ENCODE measurements at regions not wholly inside any gene's neighbourhood (a gene's known extent, or its start where the extent isn't known, plus 50 kb on each side); places are given as distances from the start of the nearest gene placed in this dataset.

GRCh38 chr3:82015241-82015640 is 253.8 kb upstream of the GBE1 start:
- H3K23ac ChIP-seq (ENCODE audit: low read length in 2 of 2), result no peak overlapping the region
- no peak overlapping the region for H3K4me2 ChIP-seq (ENCODE audit: low read length, poor library complexity, severe bottlenecking)
- no peak overlapping the region for H2BK12ac ChIP-seq (ENCODE audit: low read length in 2 of 2)
- H4K8ac ChIP-seq (ENCODE audit: low read length), result no peak overlapping the region
- H2AFZ ChIP-seq (ENCODE audit: low read depth, low read length), result no peak overlapping the region
- H3K27ac ChIP-seq (ENCODE audit: low read length, poor library complexity, severe bottlenecking), result no peak overlapping the region
- no peaks in the 10 kb centered on the region for H3K27me3 ChIP-seq (ENCODE audit: control insufficient read depth in 1 of 2, insufficient read depth in 1 of 2, low read length in 2 of 2)
- H3K4me1 ChIP-seq (ENCODE audit: control insufficient read depth, insufficient read depth, low read depth, low read length), result no peaks in the 10 kb centered on the region
- WGBS, result 57% methylated on average over 1 of the region's 1 CpG
- no peak overlapping the region for H3K4me3 ChIP-seq (ENCODE audit: insufficient read depth in 1 of 2, low read depth in 1 of 2, low read length in 2 of 2)
- H3K4ac ChIP-seq (ENCODE audit: low read depth in 1 of 2, low read length in 2 of 2), result no peak overlapping the region
- H3K79me1 ChIP-seq (replicated peaks; ENCODE audit: low read length, poor library complexity, severe bottlenecking), result no peaks in the 10 kb centered on the region
- H3K18ac ChIP-seq (ENCODE audit: low read depth in 1 of 2, low read length in 2 of 2), result no peak overlapping the region
- H3K14ac ChIP-seq (ENCODE audit: low read length in 2 of 2), result no peak overlapping the region
- no peak overlapping the region for H3K9ac ChIP-seq (ENCODE audit: low read length)
- no peak overlapping the region for H2AK5ac ChIP-seq (ENCODE audit: low read length, severe bottlenecking)
- no peak overlapping the region for H4K91ac ChIP-seq (ENCODE audit: low read length)
- H3K36me3 ChIP-seq (ENCODE audit: control insufficient read depth in 1 of 2, insufficient read depth in 2 of 2, low read depth in 1 of 2, low read length in 2 of 2), result no peaks in the 10 kb centered on the region
- no peaks in the 10 kb centered on the region for H3K9me3 ChIP-seq (ENCODE audit: control insufficient read depth, low read length)
- H2BK15ac ChIP-seq (ENCODE audit: low read depth, poor library complexity, severe bottlenecking), result no peak overlapping the region
- no peak overlapping the region for H2BK5ac ChIP-seq (ENCODE audit: low read depth, low read length, poor library complexity, severe bottlenecking)
- no peak for DNase-seq
- H2BK120ac ChIP-seq (ENCODE audit: low read depth, low read length), result no peak overlapping the region

GRCh38 chr3:82012775-82013174 is 251.3 kb upstream of the GBE1 start:
- Histone ChIP-seq H3K23ac (ENCODE audit: low read length in 2 of 2) (no peak overlapping the region), H3K14ac (ENCODE audit: low read length in 2 of 2) (no peak overlapping the region), H3K4me3 (ENCODE audit: insufficient read depth in 1 of 2, low read depth in 1 of 2, low read length in 2 of 2) (no peak overlapping the region), H4K8ac (ENCODE audit: low read length) (no peak overlapping the region), H3K9me3 (ENCODE audit: control insufficient read depth, low read length) (no peaks in the 10 kb centered on the region), H3K27me3 (ENCODE audit: control insufficient read depth in 1 of 2, insufficient read depth in 1 of 2, low read length in 2 of 2) (no peaks in the 10 kb centered on the region), H3K4me1 (ENCODE audit: control insufficient read depth, insufficient read depth, low read depth, low read length) (no peaks in the 10 kb centered on the region), H2BK12ac (ENCODE audit: low read length in 2 of 2) (no peak overlapping the region), H2BK15ac (ENCODE audit: low read depth, poor library complexity, severe bottlenecking) (no peak overlapping the region), H2BK5ac (ENCODE audit: low read depth, low read length, poor library complexity, severe bottlenecking) (no peak overlapping the region), H4K91ac (ENCODE audit: low read length) (no peak overlapping the region), H3K9ac (ENCODE audit: low read length) (no peak overlapping the region), H3K4me2 (ENCODE audit: low read length, poor library complexity, severe bottlenecking) (no peak overlapping the region), H3K36me3 (ENCODE audit: control insufficient read depth in 1 of 2, insufficient read depth in 2 of 2, low read depth in 1 of 2, low read length in 2 of 2) (no peaks in the 10 kb centered on the region), H2AFZ (ENCODE audit: low read depth, low read length) (no peak overlapping the region), H3K27ac (ENCODE audit: low read length, poor library complexity, severe bottlenecking) (no peak overlapping the region), H2AK5ac (ENCODE audit: low read length, severe bottlenecking) (no peak overlapping the region), H2BK120ac (ENCODE audit: low read depth, low read length) (no peak overlapping the region), H3K4ac (ENCODE audit: low read depth in 1 of 2, low read length in 2 of 2) (no peak overlapping the region), H3K79me1 (replicated peaks; ENCODE audit: low read length, poor library complexity, severe bottlenecking) (no peaks in the 10 kb centered on the region), H3K18ac (ENCODE audit: low read depth in 1 of 2, low read length in 2 of 2) (no peak overlapping the region)
- no peak for DNase-seq

- Histone ChIP-seq H3K27me3 (ENCODE audit: control insufficient read depth in 1 of 2, insufficient read depth in 1 of 2, low read length in 2 of 2) (no peaks in the 10 kb centered on the region), H2BK15ac (ENCODE audit: low read depth, poor library complexity, severe bottlenecking) (no peak overlapping the region), H3K4ac (ENCODE audit: low read depth in 1 of 2, low read length in 2 of 2) (no peak overlapping the region), H3K79me1 (replicated peaks; ENCODE audit: low read length, poor library complexity, severe bottlenecking) (no peaks in the 10 kb centered on the region), H3K23ac (ENCODE audit: low read length in 2 of 2) (no peak overlapping the region), H3K4me2 (ENCODE audit: low read length, poor library complexity, severe bottlenecking) (no peak overlapping the region), H3K4me3 (ENCODE audit: insufficient read depth in 1 of 2, low read depth in 1 of 2, low read length in 2 of 2) (no peak overlapping the region), H4K91ac (ENCODE audit: low read length) (no peak overlapping the region), H3K18ac (ENCODE audit: low read depth in 1 of 2, low read length in 2 of 2) (no peak overlapping the region), H3K36me3 (ENCODE audit: control insufficient read depth in 1 of 2, insufficient read depth in 2 of 2, low read depth in 1 of 2, low read length in 2 of 2) (no peaks in the 10 kb centered on the region), H4K8ac (ENCODE audit: low read length) (no peak overlapping the region), H3K9ac (ENCODE audit: low read length) (no peak overlapping the region), H3K9me3 (ENCODE audit: control insufficient read depth, low read length) (peaks cover 5% of the 10 kb centered on the region), H2AFZ (ENCODE audit: low read depth, low read length) (no peak overlapping the region), H2BK5ac (ENCODE audit: low read depth, low read length, poor library complexity, severe bottlenecking) (no peak overlapping the region), H3K27ac (ENCODE audit: low read length, poor library complexity, severe bottlenecking) (no peak overlapping the region), H2AK5ac (ENCODE audit: low read length, severe bottlenecking) (no peak overlapping the region), H2BK120ac (ENCODE audit: low read depth, low read length) (no peak overlapping the region), H3K14ac (ENCODE audit: low read length in 2 of 2) (no peak overlapping the region), H3K4me1 (ENCODE audit: control insufficient read depth, insufficient read depth, low read depth, low read length) (no peaks in the 10 kb centered on the region), H2BK12ac (ENCODE audit: low read length in 2 of 2) (no peak overlapping the region)
- no peak for DNase-seq
- WGBS, result no CpG with 5 or more reads among the region's 2 CpGs
Observed at GRCh38 chr3:82011336-82011735, 249.9 kb upstream of the GBE1 start.

GRCh38 chr3:82005266-82005665 is 243.8 kb upstream of the GBE1 start:
- Histone ChIP-seq H2BK120ac (ENCODE audit: low read depth, low read length) (no peak overlapping the region), H3K9ac (ENCODE audit: low read length) (no peak overlapping the region), H4K91ac (ENCODE audit: low read length) (no peak overlapping the region), H3K23ac (ENCODE audit: low read length in 2 of 2) (no peak overlapping the region), H3K27me3 (ENCODE audit: control insufficient read depth in 1 of 2, insufficient read depth in 1 of 2, low read length in 2 of 2) (no peaks in the 10 kb centered on the region), H3K4me1 (ENCODE audit: control insufficient read depth, insufficient read depth, low read depth, low read length) (no peaks in the 10 kb centered on the region), H2BK12ac (ENCODE audit: low read length in 2 of 2) (no peak overlapping the region), H3K4ac (ENCODE audit: low read depth in 1 of 2, low read length in 2 of 2) (no peak overlapping the region), H3K79me1 (replicated peaks; ENCODE audit: low read length, poor library complexity, severe bottlenecking) (no peaks in the 10 kb centered on the region), H3K4me3 (ENCODE audit: insufficient read depth in 1 of 2, low read depth in 1 of 2, low read length in 2 of 2) (no peak overlapping the region), H2AFZ (ENCODE audit: low read depth, low read length) (no peak overlapping the region), H3K36me3 (ENCODE audit: control insufficient read depth in 1 of 2, insufficient read depth in 2 of 2, low read depth in 1 of 2, low read length in 2 of 2) (no peaks in the 10 kb centered on the region), H3K18ac (ENCODE audit: low read depth in 1 of 2, low read length in 2 of 2) (no peak overlapping the region), H2BK5ac (ENCODE audit: low read depth, low read length, poor library complexity, severe bottlenecking) (no peak overlapping the region), H4K8ac (ENCODE audit: low read length) (no peak overlapping the region), H3K4me2 (ENCODE audit: low read length, poor library complexity, severe bottlenecking) (no peak overlapping the region), H3K14ac (ENCODE audit: low read length in 2 of 2) (no peak overlapping the region), H3K27ac (ENCODE audit: low read length, poor library complexity, severe bottlenecking) (no peak overlapping the region), H2AK5ac (ENCODE audit: low read length, severe bottlenecking) (no peak overlapping the region), H3K9me3 (ENCODE audit: control insufficient read depth, low read length) (peaks cover 5% of the 10 kb centered on the region), H2BK15ac (ENCODE audit: low read depth, poor library complexity, severe bottlenecking) (no peak overlapping the region)
- WGBS, result 58% methylated on average over 3 of the region's 3 CpGs
- no peak for DNase-seq

All from mesenchymal stem cell (in vitro differentiated cells and primary cell).